Superior temporal gyrus (tissue), 1 donor: ENCODE measurements at regions not wholly inside any gene's neighbourhood (a gene's known extent, or its start where the extent isn't known, plus 50 kb on each side); places are given as distances from the start of the nearest gene placed in this dataset.

ENCODE experiments used
- DNase-seq: peaks from one replicate; pipeline ENCODE4 v3.0.0-alpha.2; 2016; ENCODE audit errors: extremely low spot score

DNA sequence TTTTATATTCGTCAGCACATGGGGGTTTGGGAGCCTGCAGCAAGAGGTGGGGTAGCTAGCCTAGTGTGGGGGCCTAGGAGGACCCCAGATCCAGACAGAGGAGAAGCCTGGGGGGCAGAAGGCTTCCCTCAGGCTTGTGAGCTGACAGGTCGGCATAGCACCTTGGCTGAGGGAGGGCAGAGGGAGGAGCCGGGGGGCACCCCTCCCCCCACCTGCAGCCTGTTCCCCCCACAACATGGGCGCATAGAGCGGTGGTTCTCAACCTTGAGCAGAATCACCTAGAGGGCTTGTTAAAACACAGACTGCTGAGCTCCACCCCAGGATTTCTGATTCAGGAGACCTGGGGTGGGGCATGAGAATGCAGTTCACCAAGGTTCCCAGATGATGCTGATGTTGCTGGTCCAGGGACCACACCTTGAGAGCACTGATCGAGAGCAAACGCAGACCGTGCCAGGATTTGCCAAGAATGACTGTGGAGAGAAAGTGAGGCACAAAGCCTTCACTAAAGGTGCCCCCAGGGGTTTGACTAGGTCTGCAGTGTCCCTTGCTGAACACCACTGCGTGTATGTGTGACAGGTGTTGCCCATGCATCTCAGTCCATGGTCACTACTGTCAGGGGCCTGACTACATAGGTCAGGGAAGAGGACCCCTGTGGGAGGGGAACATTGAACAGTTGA lies 163.3 kb downstream of the MACROH2A1 start:
- DNase-seq, result no peak

DNA sequence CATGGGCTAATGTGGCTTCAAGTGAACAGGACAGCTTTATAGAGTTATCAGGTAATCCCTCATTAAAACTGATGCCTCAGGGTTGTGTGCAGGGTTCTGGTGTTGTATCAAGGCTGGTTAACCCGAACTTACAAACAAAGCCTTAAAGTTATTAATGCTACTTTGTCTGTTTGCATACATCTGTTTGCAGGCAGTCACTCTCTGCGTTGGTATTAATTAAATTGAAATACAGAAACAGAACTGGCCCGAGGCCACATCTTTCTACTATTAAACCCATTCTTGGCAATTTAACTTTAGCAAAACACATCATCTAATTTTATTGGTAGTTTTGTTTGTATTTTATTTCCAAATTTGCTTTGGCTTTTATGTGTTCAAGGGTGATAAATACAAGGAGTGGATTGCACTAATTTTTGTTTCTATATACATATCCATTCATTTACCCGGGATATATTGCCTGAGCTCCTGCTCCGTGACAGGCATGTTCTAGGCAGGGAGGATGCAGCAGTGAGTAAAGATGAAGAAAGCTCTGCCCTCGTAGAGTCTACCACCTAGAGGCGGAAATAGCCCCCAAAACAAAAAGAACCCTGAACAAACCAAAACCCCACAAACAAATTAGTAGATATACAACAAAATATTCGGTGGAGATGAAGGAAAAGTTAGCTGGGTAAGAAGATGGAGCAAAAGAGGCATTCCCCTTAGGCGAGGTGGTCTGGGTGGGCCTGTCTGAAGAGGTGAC lies 164.2 kb downstream of the MACROH2A1 start:
- DNase-seq, result no peak

DNA sequence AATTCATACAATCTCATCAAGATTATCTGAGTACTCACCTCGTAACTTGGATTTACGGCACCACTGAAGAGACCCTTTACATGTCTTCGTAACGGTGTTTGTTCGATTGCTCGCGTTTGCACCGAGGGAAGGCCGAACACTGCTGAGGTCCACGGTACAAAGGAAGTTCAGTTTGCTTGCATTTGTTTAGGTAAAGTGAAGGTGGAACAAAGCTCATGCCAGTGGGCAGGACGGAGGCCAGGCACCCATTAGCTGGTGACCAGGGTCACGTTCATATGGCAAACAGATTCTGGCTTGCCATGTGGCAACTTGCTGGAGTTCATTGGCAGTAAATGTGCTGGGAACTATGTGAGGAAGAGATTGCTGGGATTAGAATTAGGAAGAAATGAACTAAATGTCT lies 164.8 kb downstream of the MACROH2A1 start:
- DNase-seq, result no peak

DNA sequence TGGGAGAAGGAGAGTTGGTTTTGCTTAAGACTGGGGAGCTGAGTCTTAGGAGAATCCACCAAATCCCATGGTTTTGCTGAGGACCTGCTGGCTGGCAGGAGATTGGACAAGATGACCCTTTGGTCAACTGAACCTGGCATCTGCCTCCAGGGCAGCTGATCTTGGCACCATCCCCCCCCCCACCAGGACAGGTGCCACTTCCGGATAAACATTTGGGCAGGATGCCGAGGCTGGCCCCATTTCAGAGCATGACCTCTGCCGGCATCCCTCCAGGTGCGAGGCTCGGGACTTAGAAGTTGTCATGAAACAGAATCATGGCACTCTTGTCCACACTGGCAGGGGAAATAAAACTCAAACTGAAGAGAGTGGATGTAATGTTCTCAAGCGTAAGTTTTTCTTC lies 165.6 kb downstream of the MACROH2A1 start:
- DNase-seq, result no peak

DNA sequence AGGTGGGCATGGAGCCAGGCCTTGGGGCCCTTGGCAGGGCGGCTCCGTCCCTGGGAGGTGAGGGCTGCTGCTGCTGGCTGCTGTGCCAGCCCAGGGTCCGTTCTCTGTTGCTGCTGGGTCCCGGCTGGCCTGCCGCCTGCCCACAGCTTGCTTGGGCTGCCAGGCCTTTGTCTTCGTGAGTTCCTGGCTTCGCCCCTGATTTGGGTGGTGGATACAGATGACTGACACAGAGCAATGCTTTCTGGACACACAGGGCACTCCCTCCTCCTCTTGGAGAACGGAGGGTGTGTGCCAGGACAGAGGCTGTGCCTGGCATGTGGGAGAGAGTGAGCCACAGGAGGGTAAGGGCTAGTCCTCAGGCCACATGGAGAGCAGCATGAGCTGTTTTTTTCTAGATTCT lies 166.1 kb downstream of the MACROH2A1 start:
- DNase-seq, result no peak

DNA sequence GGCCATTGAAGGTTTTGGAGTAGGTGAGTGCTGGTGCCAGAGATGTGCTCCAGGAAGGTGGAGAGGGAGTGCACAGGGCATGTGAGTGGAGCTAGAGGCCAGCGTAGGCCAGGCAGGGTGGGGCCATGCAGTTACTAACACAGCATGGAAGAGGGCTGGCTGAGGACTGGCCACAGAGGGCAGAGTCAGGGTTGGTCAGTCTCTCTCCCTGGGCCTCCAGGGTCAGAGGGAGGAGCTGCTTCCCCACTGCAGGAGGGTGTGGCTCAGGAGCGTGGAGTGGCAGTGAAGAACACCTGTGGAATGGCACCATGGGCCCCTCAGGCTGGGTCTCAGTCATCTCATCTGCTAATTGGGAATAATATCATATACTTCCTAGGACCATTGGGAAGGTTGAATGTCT lies 167.7 kb downstream of the MACROH2A1 start:
- DNase-seq, result no peak

DNA sequence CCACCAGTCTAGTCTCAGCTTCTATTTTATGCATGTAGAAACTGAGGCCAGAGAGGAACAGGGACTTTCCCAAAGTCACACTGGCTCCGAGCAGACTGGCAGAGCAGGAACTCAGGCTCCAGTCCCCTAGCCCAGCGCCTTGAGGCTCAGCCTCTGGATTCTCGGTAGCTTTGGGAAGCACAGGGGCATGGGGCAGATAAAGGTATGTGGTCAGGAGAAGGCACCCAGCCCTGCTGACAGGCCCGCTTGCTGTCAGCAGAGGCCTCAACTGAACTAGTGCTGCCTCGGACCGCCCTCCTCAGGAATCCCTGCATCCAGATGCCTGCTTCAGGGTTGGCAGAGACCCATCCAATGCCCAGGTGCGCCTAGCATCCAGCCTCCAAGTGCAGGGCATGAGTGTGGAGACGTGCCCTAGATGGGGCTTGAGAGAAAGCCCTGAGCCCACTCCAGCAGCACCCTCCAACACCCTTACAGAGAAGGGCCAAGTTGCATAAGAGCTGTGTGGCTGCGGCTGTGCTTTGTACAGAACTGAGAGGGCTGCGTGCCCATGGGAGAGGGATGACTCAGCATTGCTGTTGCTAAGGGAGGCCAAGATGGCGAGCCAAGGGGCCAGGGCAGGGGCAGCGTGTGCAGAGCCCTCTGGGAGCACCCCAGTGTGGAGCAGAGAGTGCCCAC lies 168.6 kb downstream of the MACROH2A1 start:
- DNase-seq, result no peak

DNA sequence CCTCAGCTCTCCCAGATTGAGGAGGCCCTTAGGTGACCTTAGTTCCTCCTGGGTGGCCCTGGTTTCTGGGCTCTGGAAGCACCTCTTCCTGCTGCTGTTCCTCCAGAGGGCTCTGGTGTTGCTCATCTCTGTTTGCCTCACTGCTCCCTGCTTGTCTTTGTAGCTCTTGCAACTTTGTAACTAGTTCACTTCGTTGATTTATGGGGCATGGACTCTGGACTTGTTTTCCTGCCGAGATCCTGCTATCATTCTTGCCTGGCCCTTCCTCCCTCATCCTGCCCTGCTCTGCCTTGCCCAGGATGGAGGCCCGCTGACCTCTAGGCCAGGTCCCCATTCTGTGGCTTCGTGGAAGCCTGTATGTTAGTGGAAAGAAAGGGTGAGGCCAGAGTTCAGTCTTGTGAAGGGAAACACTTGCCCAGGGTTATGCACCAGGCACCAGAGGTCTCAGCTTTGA lies 169.3 kb downstream of the MACROH2A1 start:
- no peak for DNase-seq

DNA sequence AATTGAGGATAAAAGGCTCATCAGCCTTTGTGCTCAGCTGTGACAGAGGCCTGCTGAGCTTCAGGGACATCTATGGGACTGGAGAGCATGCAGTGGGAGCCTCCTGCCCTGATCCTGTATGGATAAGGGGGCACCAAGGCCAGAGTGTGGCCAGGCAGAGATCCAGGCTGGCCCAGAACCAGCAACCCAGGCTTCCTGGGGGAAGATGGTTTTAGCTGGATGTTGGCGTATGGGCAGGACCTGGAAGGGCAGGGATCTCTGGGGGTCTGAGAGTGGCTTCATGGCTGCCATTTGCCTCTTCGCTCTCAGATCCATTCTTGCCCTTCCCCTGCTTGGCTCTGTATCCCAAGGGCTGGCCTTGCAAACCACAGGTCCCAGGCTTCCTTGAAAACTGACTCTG lies 169.9 kb downstream of the MACROH2A1 start:
- DNase-seq, result no peak

DNA sequence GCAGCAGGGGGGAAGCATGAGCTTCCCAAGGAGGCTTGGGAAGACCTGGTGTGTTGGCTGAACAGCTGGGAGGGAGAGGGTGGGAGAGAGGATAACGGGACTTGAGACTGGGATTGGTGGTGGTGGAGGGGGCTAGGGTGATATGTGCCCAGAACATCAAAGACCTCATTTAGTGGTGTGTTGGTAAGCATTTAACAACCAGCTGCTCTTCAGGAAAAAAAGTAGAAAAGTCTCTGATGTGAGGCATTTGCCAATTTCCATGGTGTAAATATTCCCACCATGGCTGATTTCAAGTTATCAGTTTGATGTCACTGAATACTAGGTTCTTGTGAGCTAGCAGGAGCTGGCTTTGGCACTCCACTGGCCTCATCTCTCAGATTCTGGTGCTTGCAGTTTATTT lies 170.8 kb downstream of the MACROH2A1 start:
- DNase-seq, result no peak

DNA sequence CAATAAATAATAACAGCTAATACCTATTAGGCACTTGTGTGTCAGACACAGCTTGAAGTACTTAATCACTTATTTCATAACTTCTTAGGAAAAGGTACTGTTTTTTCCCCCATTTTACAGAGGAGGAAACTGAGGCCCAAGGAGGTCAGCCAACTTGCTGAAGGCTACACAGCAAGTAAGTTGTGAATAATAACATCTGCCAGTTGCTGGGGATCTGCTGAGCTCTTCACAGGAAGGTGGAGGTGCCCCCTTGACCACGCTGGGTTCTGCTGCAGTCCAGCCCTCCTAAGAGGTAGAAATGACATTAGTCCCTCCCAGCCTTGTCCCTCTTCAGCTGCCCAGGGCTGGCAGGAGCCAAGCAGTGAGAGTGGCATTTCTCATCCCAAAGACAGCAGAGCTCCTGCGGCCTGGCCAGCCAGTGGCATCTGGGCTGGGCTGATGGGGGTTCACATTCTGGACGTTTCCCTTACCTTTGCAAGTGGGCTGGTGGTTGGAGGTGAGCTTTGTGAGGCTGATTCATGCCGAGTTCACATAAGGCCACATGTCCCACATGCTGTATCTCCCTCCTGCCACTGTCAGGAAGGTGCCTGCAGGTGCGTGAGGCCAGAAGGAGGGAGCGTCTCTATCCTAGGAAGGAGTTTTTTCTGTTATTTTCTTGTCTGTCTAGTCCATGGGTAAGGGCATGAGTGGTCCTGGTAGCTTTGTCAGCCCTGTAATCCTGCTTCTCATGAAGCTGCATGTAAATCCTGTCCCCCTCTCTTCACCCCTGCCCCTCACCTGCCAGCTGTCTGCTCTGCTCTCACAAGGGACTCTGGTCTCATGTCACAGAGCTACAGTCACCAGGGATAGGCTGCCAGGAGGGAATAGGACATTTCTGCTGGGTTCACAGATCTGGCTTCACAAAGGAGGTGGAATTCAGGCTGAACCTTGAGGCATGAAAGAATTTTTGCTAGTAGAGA lies 171.7 kb downstream of the MACROH2A1 start:
- DNase-seq, result no peak

DNA sequence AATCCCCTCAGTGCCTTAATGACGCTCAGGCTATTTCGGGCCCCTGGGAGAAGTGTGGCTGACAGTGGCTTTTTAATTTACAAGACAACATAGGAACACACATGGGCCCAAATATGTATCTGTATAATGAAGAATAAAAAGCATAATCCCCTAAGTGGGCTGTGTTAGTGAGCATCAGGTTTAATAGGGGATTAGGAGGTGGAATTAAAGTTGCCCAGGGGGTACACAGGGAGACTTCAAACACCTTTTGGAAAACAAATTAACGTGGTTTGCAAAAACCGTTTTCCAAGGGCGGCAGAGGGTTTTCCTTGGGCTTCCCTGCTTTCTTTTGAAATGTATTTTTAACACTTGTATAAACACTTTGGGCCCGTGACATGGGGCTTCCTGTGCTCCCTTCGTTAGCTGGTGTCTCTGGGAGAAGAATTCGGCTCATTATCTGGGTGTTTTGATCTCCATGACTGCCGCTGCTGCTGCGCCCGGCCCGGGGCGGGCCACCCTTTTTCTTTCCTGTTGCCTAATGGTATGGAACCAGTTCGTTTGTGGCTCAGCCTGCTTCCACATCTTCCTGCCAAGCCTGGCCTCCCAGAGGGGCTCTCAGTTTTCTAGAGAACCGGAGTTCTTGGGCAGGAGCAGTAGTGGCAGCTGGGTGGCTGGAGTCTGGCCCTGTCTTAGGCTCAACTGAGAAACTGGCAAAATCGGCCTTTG lies 173.0 kb downstream of the MACROH2A1 start:
- DNase-seq, result no peak

DNA sequence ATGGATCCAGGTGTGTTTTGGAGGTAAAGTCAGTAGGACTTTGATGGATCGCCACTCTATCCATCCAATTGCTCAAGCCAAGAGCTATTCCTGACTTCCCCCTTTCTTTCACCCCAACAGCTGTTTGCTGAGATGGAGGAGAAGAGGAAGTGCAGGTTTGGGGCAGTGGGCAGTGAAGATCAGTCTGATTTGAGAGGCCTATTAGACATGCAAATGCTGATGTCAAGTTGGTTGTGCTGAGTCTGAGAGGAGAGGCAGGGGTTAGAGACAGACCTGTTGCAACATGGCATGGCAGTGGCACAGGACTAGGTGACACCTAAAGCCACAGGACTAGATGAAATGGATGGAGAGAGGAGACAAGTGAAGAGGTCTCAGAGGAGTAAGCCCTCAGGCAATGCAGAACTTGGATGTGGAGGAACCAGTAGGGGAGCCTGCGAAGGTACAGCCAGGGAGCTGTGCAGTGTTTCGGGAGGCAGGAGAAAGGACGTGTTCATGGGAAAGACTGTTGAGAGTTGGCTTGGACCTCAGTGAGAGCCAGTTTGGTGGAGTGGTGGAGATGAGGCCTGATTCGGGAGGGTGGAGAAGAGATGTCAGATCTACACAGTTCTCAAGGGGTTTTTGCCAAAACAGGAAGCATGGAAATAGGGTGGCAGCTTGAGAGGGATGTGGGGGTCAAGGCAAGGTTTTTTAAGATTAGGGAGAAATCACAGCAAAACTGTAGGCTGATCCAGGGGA lies 175.0 kb downstream of the MACROH2A1 start:
- DNase-seq, result no peak

DNA sequence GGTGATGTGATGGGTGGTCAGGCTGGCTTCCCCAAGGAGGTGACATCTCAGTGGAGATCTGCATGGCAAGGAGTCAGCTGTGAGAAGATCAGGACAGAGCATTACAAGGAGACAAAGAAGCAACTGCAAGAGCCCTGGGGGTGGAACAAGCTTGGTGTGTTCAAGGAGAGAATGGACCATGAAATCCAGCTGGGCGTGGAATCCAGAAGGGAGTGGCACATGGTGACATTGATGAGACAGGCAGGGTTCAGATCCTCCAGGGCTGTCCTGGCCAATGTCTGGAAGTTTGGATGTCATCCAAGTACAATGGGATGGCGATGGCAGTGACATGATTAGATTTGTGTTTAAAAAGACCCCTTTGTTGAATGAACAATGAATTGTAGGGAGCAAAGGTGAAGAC lies 175.6 kb downstream of the MACROH2A1 start:
- no peak for DNase-seq

DNA sequence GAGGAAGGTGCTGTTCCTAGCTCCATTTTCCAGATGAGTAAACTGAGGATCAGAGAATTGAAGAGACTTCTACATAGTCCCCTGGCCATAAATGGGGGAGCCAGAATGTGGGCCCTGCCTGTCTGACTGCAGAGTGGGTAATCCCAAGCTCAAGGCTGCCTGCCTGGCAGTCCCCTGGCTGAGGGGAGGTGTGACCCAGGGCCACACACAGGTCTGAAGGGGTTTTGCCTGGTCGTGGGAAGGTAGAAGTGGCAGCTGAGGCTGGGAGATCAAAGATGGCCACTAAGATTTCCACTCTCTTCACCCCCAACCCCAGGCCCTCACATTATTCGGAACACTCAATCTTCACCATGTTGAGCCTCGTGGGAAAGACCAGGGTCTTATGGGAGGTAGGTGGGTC lies 176.3 kb downstream of the MACROH2A1 start:
- no peak for DNase-seq

DNA sequence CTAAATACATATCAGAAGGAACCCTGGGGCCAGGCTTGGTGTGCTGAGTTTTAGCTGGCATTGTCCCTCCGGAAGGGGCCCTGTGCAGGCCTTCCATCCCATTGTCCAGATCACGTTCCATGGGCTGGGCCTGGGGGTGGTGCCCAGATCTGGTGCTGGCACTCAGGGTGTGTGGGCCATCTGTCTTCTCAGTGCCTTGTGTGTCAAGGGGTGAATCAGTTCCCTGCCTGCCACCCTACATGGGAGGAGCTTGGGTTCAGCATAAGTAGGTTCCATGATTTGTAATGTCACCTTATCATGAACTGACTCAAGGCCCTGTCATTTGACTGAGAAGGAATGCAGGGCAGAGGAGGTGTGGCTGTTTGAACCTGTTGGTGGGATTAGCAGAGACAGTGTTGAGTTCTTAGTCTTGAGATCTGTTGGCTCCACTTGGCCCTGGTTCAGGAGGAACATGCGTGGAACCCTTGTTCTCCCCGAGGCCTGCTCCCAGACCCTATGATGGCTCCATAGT lies 176.8 kb downstream of the MACROH2A1 start:
- no peak for DNase-seq

DNA sequence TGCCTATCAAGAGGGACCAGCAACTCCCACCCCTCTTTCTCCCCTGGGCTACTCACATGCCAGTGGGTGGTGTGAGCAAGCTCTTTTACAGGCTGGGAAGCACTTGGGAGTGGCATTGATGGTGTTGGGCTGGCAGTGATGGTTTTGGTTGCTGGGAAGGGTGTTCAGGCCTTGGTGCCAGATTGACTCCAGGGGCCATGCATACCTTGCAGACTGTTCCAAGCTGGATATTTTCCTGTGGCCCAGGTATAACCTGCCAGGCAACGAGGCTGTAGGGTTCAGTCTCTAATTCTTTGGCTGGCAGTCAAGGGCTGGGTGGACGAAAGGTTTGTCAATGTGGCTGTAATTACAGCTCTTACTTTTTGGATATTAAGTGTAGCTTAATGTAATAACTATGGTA lies 177.3 kb downstream of the MACROH2A1 start:
- no peak for DNase-seq

DNA sequence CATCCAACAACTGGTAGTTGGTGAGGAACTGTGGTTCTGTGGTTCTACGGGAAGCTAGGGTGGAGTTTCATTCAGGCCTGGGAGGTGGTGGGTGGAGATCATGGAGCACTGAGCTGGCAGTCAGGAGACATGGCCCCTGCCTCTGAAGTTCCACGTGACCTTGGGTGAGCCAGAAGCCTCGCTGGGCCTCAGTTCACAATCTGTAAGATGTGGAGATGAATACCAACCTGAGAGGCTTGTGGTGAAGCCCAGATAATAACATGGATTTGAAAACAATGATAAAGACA lies 177.9 kb downstream of the MACROH2A1 start:
- DNase-seq, result no peak

DNA sequence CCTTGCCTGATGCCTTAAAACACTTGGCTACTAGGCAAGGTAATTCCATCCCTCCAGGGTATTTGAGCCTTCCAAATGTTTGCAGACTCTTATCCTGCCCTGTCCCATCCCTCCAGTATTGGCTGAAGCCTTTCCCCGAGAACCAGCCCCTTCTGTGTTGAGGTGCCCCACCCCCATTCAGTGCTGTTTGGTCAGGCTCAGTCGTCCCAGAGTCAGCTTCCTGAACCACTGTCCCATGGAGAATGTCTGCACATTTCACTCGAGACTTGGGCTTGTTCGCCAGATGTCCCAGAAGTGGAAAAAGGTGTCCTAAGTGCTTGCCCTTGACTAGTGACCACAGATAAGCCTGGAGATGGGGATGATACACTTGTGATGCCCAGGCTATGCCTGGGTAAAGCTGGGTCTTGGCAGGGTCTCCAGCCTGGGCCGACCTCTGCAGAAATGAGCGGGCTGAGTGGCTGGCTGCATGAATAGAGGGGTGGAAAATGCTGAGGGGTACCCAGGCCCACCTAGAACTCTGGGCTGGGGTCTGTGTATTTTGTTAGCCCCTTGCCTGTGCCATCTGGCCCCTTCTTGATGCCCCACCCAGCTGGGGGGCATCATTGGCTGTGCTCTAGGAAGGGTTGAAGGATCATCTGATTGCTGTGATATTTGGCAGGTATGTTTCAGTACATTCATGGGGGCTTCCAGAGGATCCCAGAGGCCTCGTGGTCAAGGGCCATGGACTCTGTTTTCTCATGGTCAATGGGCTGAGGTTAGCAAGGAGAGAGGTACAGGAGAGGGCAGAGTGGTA lies 178.4 kb downstream of the MACROH2A1 start:
- no peak for DNase-seq

DNA sequence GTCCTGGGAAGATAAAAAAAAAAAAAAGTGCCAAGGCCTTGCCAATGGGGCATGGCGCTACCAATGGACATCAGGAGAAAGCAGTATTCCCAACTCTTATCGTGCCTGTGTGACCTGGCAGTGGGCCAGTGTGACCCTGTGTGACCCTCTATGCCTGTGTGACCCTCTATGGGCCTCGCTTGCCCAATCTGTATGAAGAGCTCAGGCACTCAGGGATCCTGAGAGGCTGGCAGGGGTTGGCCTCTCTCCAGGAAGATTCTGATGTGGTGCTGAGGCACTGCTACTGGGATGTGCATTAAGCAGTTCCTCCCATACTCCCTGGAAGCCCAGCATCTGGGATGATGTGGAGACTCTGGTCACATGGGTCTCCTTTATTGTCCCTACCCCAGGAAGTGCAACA lies 179.2 kb downstream of the MACROH2A1 start:
- DNase-seq, result no peak
